GM18909 (cell line): ENCODE measurements at regions not wholly inside any gene's neighbourhood (a gene's known extent, or its start where the extent isn't known, plus 50 kb on each side); places are given as distances from the start of the nearest gene placed in this dataset.

Experiments used
- ATAC-seq: cut with Tn5 transposase; IDR thresholded peaks from one replicate; pipeline ENCODE4 v1.9.1; 2021; ENCODE audit warnings: mild to moderate bottlenecking; ENCODE audit not compliant: unreplicated experiment, poor library complexity

DNA sequence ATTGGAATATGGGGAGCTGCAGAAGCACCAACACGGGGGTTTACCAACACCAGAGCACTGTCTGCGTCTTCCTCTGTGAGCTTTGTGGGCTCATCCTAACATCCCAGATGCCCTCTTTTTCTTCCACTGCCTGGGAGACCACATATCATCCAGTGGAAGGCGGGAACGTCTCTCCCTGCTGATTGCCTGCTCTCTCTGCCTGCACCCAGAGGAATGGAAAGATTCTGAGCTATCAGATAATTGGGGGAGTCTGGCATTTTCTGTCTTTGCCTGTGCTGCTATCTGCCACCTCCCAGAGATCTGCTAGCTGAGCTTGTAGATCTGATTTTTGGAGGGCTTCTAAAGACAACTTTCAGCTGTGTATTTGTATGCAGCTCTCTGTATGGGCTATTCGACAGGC lies 166.2 kb upstream of the PLXNA2 start:
- no peak for ATAC-seq

DNA sequence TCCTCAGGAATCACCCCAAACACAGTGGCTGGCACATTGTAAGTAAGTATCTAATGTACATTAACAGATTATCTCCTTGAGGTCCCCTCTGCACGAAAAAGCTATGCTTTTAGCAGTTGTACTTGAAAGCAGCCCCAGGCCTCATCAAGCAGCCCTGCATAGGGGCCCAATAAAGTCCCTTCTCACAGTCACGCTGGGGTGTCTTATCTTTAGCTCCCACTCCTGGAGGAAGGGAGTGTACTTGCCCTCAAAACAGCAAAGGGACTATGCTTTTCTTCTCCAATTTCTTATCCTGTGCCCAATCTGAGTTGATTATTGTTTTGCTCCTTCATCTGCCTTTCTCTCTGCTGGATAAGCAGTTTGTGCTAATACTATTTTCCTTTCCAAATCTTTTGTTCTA lies 168.8 kb upstream of the PLXNA2 start:
- ATAC-seq = no peak

DNA sequence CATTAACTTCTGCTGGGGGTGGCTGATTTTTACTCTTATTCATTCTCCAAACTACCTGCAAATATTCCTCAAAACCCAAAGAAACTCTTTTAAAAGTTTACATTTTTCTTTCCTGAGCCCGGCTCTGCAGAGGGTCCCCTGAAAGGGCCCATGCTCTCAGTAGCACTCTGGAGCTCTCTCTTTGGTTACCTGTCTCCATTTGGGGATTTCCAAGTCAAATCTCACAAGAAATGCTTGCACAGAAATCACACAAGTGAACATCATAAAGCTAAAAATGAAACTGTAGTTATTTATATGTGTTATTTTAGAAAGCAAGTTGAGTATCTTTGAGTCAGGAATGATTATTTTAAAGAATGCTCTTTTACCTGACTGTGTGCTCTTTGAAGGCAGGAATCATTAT lies 174.5 kb upstream of the PLXNA2 start:
- no peak for ATAC-seq

GRCh38 chr1:208419746-208420420 lies 175.7 kb upstream of the PLXNA2 start:
- no peak for ATAC-seq

GRCh38 chr1:208420696-208421095 lies 176.5 kb upstream of the PLXNA2 start:
- no peak for ATAC-seq

- ATAC-seq = no peak
Measured at GRCh38 chr1:208421486-208421885, 177.3 kb upstream of the PLXNA2 start.

DNA sequence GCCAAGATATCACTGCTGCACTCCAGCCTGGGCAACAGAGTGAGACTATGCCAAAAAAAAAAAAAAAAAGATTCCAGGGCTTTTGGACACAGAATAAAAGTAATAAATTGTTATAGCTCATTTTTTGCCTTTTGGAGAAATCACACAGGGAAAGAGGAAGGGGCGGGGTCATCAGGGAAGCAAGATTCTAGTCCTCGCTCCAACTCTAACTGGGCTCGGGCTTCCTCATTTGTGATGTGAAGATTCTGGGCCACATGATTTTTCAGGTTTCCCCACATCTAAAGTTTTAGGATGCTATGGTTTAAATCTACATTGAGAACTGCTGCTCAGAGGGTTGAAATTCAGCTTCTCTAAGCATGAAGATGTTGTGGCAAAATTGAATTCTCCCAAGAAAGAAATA lies 179.3 kb upstream of the PLXNA2 start:
- no peak for ATAC-seq

GRCh38 chr1:208425096-208425495 lies 180.9 kb upstream of the PLXNA2 start:
- ATAC-seq = no peak

DNA sequence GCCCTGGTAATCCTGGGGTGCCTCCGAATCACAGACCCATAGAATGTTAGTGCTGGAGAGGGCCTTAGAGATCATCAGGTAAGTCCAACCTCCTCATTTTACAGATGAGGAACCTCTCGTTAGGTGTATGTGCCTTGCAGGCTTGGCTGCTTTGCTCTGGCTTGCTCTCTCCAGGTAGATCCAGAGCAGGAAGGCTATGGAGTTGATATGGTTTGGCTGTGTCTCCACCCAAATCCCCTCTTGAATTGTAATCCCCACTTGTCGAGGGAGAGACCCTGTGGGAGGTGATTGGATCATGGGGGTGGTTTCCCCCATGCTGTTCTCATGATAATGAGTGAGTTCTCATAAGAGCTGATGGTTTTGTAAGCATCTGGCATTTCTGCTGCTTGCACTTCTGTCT lies 186.0 kb upstream of the PLXNA2 start:
- no peak for ATAC-seq

DNA sequence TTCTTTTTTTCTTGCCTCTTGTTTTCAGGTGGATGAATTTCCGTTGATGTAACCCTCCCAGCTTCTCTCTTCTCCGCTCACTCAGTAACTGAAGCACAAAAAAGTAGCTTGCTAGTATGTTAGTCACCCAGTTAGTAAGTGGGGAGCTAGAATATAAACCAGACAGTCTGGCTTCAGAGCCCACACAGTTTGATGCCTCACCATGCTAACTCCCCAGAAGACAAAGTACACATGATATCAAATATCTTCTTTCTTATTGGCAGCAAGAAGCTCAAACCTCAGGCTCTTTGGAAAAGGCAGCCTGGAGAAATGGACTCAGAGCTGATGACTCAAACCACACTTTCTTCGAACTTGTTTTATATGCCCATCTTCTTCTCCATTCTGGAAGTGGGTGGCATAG lies 187.5 kb upstream of the PLXNA2 start:
- no peak for ATAC-seq

GRCh38 chr1:208432346-208432745 lies 188.2 kb upstream of the PLXNA2 start:
- no peak for ATAC-seq

- ATAC-seq = no peak
Measured at GRCh38 chr1:208433086-208433485, 188.9 kb upstream of the PLXNA2 start.

DNA sequence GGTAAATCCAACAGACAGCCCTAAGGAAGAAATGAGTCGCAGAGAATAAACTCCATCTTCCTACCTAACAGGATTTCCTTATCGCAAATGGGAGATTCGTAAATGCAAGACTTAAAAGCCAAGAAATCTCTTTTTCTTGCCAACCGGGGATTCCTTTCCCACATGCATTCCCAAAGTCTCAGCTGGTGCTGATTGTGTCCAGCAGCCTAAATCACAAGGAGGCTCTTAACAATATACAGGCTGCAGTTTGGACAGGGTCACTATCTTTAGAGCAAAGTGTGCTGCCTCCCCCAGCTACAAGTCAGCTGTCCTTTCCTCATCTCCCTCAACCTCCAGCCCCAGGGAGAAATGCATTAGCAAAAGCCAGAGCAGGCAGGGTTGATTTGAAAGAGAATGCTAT lies 189.8 kb upstream of the PLXNA2 start:
- no peak for ATAC-seq

DNA sequence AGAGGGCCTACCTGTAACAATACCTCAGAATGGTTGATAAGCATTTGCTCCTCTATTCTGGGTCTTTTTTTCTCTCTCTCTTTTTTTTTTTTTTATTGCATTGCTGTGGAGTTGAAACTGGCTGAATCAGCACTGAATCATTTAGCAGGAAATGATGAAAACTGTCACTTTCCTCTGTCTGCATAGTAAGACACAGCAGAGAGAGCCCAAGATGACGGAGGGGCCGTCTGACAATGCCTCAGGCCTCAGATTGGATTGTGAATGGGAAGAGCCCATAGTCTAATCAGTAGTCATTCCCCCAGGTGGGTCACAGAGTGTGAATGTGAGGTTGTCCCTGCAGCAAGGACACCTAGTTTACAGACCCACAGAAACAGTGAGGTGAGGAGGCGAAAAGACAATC lies 193.2 kb upstream of the PLXNA2 start:
- no peak for ATAC-seq

- ATAC-seq = no peak
Measured at GRCh38 chr1:208438112-208438699, 194.0 kb upstream of the PLXNA2 start.

- no peak for ATAC-seq
Measured at GRCh38 chr1:208445758-208446203, 201.6 kb upstream of the PLXNA2 start.

- no peak for ATAC-seq
Measured at GRCh38 chr1:208446271-208446691, 202.1 kb upstream of the PLXNA2 start.

GRCh38 chr1:208448425-208448824 lies 204.2 kb upstream of the PLXNA2 start:
- ATAC-seq = no peak

DNA sequence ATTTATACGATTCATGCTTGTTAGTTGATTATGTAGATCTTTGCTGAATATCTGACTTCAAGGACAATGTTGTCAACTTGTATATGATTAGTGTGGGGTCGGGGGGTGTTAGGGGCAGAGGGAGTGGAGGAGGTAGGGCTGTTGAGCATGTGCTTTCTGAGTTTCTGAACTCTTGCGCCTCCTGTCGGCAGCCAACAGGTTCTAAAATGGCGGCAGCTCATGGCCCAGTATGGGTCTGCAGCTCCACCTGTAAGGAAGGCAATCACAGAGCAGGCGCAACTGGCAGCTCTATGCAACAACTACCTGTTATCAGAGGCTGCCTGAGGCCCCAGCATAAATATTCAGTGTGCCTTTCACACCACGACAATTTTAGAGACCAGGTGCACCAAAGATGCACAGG lies 205.8 kb upstream of the PLXNA2 start:
- ATAC-seq = no peak

GRCh38 chr1:208450958-208451357 lies 206.8 kb upstream of the PLXNA2 start:
- ATAC-seq = no peak

GRCh38 chr1:208455821-208456220 lies 211.6 kb upstream of the PLXNA2 start:
- ATAC-seq = no peak

DNA sequence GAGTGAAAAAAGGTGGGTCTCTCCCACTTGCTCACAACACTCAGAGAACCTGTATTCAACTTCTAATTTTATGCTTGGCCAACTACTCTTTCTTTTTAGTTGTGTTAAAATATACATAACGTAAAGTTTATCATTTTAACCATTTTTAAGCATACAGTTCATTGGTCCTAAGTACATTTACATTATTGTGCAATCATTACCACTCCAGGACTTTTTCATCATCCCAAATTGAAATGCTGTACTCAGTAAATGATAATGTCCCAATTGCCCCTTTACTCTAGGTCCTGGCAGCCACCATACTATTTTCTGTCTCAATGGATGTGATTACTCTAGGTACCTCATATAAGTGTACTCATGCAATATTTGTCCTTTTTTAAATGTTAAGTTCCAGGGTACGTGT lies 212.3 kb upstream of the PLXNA2 start:
- ATAC-seq = no peak
